Erythroblast (primary cell): ENCODE measurements at regions not wholly inside any gene's neighbourhood (a gene's known extent, or its start where the extent isn't known, plus 50 kb on each side); places are given as distances from the start of the nearest gene placed in this dataset.

Source experiments
- GATA1 ChIP-seq: IDR thresholded peaks from 2 replicates; pipeline ENCODE4 v1.6.1; 2011; ENCODE audit warnings: low read depth, mild to moderate bottlenecking, control low read depth, low read length, moderate library complexity
- POLR2A ChIP-seq: IDR thresholded peaks from 2 replicates; pipeline ENCODE4 v1.6.1; 2011; ENCODE audit warnings: mild to moderate bottlenecking, low read length

- TF ChIP-seq POLR2A (no peak), GATA1 (no peak)
Measured at GRCh38 chr9:26706223-26706622, 186.4 kb downstream of the CAAP1 start.
